ENCODE measurements at regions not wholly inside any gene's neighbourhood (a gene's known extent, or its start where the extent isn't known, plus 50 kb on each side); places are given as distances from the start of the nearest gene placed in this dataset.

DNA sequence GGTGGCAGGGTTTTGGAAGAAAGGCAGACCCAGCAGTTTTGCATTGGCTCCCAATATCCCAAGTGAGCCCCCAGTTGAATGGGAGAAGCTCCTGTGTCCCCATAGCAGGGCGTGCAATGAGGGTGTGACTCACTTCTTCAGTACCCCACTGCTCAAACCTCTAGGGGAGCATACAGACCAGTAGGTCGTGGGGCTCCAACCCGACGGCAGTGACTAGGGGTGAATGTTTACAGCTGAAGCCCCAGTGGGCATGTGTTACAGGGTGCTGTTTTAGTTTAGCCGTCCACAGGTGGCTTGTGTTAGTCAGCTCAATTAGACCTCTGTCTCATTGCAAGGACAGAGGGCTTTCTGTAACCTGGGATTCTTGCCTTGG is 564.5 kb upstream of the CNTN5 start:
- peaks cover 11% of the 10 kb centered on the region; the same call in 1 of the 2 replicates for H3K9me3 Mint-ChIP-seq
- H3K36me3 Mint-ChIP-seq (ENCODE audit: low read depth): no peaks in the 10 kb centered on the region
- DNase-seq: no peak
- TF ChIP-seq, protein P1, sequence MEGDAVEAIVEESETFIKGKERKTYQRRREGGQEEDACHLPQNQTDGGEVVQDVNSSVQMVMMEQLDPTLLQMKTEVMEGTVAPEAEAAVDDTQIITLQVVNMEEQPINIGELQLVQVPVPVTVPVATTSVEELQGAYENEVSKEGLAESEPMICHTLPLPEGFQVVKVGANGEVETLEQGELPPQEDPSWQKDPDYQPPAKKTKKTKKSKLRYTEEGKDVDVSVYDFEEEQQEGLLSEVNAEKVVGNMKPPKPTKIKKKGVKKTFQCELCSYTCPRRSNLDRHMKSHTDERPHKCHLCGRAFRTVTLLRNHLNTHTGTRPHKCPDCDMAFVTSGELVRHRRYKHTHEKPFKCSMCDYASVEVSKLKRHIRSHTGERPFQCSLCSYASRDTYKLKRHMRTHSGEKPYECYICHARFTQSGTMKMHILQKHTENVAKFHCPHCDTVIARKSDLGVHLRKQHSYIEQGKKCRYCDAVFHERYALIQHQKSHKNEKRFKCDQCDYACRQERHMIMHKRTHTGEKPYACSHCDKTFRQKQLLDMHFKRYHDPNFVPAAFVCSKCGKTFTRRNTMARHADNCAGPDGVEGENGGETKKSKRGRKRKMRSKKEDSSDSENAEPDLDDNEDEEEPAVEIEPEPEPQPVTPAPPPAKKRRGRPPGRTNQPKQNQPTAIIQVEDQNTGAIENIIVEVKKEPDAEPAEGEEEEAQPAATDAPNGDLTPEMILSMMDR (IDR thresholded peaks at IDR 0.05): no peak
- no peak overlapping the region for H3K4me3 Mint-ChIP-seq
- H3K27ac Mint-ChIP-seq: no peak overlapping the region
- H3K27me3 Mint-ChIP-seq (ENCODE audit: insufficient read depth): no peaks in the 10 kb centered on the region; the same call in 1 of the 2 replicates
- no peaks in the 10 kb centered on the region for H3K4me1 Mint-ChIP-seq (ENCODE audit: low read depth)

DNA sequence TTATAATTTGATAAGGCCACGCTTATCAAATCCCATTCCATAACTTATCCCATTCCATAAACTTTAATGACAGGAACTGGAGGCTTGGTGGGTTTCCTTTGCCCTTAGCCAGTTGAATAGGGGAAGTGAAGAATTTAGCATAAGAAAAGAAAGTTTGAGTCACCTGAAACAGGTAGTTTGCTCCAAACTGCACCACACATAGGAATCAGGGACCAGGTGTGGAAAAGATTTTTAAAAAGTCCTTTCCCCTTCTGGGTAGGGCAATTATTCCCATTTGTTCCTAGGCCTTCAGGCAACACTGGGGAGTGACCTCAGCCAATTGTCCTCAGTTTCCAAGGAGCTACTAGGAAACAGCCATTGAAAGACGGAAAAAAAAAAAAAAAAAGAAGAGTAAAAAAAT is 525.7 kb upstream of the CNTN5 start:
- no peak for DNase-seq
- no peaks in the 10 kb centered on the region for H3K36me3 Mint-ChIP-seq (ENCODE audit: low read depth)
- TF ChIP-seq, protein P1 (IDR thresholded peaks at IDR 0.05): no peak
- H3K9me3 Mint-ChIP-seq: peaks cover 9% of the 10 kb centered on the region; the same call in 1 of the 2 replicates
- H3K4me1 Mint-ChIP-seq (ENCODE audit: low read depth): no peaks in the 10 kb centered on the region
- H3K4me3 Mint-ChIP-seq: no peak overlapping the region
- no peaks in the 10 kb centered on the region; the same call in 1 of the 2 replicates for H3K27me3 Mint-ChIP-seq (ENCODE audit: insufficient read depth)
- H3K27ac Mint-ChIP-seq: no peak overlapping the region

DNA sequence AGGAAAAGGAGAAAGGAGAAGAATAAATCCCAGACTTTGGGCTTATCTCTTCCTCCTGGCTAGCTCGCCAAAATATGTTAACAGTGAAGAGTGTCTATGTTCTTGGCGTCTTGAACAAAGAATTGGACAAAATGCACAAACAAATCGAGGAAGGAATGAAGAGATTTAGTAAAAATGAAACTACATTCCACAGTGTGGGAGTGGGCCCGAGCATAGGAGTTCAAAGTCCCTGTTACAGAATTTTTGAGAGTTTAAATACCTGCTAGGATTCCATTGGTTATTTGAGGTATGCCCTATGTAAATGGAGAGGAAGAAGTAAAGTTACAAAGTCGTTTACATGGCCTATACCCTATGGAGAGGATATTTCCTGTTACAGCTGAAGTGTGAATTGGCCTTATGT is 525.1 kb upstream of the CNTN5 start:
- Mint-ChIP-seq H3K4me1 (ENCODE audit: low read depth) (no peaks in the 10 kb centered on the region), H3K36me3 (ENCODE audit: low read depth) (no peaks in the 10 kb centered on the region), H3K27me3 (ENCODE audit: insufficient read depth) (no peaks in the 10 kb centered on the region; the same call in 1 of the 2 replicates), H3K27ac (no peak overlapping the region), H3K9me3 (peaks cover 9% of the 10 kb centered on the region; the same call in 1 of the 2 replicates), H3K4me3 (no peak overlapping the region)
- no peak for DNase-seq
- TF ChIP-seq, protein P1 (IDR thresholded peaks at IDR 0.05): no peak

DNA sequence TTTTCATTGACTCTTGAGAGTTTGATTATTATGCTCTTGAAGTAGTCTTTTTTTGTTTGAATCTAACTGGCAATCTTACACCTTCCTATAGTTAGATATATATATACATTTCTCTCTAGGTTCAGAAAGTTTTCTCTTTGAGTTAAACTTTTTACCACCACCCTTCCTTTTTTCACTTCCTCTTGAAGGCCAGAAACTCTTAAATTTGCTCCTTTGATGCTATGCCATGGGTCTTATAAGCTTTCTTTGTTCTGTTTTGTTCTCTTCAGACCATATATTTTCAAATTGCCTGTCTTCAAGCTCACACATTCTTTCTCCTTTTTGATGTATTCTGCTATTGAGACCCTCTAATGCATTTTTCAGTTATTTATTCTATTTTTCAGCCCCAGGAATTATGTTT is 513.5 kb upstream of the CNTN5 start:
- Mint-ChIP-seq H3K27me3 (ENCODE audit: insufficient read depth) (no peaks in the 10 kb centered on the region; the same call in 1 of the 2 replicates), H3K9me3 (peaks cover 19% of the 10 kb centered on the region), H3K36me3 (ENCODE audit: low read depth) (no peaks in the 10 kb centered on the region), H3K4me1 (ENCODE audit: low read depth) (no peaks in the 10 kb centered on the region), H3K27ac (no peak overlapping the region), H3K4me3 (no peak overlapping the region)
- TF ChIP-seq, protein P1 (IDR thresholded peaks at IDR 0.05): no peak
- no peak for DNase-seq

DNA sequence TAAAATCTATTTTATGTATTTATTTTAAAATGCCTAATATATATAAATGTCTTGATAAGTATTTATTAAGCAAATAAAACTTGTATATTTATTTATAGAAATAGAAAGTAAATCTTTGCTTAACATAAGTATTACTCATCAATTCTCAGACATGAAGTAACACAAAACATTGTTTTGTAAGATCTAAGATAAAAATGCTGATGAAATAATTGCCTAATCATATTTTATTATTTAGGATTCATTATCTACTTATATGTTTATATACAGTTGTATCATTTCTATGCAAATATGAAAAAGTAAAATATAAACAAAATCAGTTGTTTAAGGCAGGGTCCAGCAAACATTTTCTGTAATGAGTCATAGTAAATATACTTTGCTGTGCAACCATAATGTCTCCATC is 507.8 kb upstream of the CNTN5 start:
- Mint-ChIP-seq H3K27ac (no peak overlapping the region), H3K36me3 (ENCODE audit: low read depth) (no peaks in the 10 kb centered on the region), H3K9me3 (peaks cover 22% of the 10 kb centered on the region), H3K4me1 (ENCODE audit: low read depth) (no peaks in the 10 kb centered on the region), H3K27me3 (ENCODE audit: insufficient read depth) (no peaks in the 10 kb centered on the region; the same call in 1 of the 2 replicates), H3K4me3 (no peak overlapping the region)
- no peak for DNase-seq
- TF ChIP-seq, protein P1 (IDR thresholded peaks at IDR 0.05): no peak

DNA sequence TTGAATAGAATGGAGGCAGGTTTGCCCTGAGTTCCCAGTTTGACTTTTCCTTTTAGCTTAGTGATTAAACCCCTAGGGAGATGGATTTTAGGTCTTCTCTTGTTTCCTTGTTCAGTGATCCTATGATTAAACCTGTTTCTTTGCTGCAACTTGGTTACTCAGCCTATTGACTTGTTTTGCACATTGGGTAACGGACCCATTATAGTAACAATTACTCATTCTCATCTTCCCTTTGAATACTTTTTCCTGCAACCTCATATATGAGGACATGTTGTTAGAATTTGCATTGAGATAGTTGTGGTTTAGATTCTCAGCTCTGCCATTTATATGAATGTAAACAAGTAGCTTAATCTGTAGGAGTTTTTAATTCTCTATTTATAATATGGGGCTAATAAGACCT is 489.2 kb upstream of the CNTN5 start:
- H3K27ac Mint-ChIP-seq: no peak overlapping the region
- no peak overlapping the region for H3K4me3 Mint-ChIP-seq
- 0 out of 2 replicates have a peak, but pooled peaks cover 4% of the 10 kb centered on the region for H3K9me3 Mint-ChIP-seq
- TF ChIP-seq, protein P1 (IDR thresholded peaks at IDR 0.05): no peak
- H3K27me3 Mint-ChIP-seq (ENCODE audit: insufficient read depth): no peaks in the 10 kb centered on the region
- no peaks in the 10 kb centered on the region for H3K36me3 Mint-ChIP-seq (ENCODE audit: low read depth)
- DNase-seq: no peak
- no peaks in the 10 kb centered on the region for H3K4me1 Mint-ChIP-seq (ENCODE audit: low read depth)
